ENCODE measurements at regions not wholly inside any gene's neighbourhood (a gene's known extent, or its start where the extent isn't known, plus 50 kb on each side); places are given as distances from the start of the nearest gene placed in this dataset.

DNA sequence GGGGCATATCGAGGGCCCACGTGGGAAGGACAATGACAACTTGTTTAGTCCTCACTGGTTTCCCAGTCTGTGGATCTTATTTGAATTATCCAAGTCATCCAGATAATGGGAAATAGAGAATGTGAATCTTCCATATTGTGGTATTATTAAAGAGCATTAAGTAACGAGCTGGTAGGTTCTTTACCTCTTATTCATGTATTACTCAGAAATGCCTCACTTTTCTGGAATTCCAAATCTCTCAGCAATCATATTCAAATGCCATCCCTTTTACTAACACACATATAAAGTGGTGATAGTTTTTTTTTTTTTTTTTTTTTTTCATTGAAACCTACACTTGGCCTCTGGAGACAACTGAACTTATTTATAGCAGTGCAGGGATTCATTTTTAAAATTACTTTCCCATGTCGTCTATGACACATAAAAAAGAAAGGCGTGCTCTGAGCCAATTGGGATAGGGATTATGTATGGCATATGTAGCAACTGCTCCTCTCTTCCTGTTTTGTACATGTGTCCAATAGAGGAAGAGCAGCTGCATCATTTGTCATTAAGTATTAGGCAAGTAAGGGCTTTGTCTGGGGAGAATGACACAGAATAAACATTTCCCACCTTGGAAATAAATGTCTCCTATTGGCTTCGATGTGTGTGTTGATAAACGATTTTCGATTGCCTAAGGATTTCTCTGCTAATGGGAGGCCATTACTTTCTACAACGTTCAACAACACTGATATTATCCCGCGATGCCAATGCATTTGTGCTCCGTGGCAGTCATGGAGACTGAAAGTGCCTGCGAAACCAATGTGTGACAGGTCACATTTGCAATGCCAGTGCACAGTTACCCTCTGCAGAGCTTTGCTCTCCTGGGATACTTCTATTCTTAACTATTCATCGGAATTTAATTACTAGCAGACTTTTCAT, 78.6 kb upstream of the IFNG-AS1 start:
- DNase-seq (ENCODE audit: low spot score) = peak; percentile 50

DNA sequence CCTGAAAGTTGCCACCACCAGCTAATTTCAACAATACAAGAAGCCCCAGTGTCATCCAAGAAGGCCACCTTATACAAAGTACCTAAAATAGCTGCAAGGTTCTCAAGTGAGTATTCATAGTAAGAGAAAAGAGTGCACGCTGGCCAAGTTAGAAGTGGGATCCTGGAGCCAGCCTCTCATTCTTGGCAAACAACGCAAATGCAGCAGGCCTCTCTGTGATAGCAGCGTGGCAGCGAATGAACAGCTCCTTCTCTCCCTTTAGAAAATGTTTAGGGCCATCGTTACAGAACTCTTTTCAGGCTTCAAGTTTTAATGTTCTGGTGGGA, 78.0 kb upstream of the IFNG-AS1 start:
- DNase-seq (ENCODE audit: low spot score) = no peak

DNA sequence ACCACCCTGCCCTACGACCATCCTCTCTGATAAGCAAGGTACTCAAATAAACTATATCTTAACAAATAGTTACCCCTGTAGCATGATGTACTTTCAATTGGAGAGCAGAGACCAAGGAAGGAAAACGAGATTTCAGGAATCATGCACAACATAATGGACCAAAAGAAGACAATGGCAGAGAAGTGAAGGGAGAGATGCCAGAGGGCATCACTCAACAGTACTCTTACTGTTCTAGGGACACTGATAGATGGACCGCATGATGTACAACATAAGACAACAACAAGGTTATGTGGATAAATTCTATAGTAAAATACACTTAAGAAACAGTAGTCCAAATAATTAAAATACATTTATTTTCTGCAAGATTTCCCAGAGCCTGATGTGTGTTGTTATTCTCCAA, 77.5 kb upstream of the IFNG-AS1 start:
- DNase-seq (ENCODE audit: low spot score) = no peak

DNA sequence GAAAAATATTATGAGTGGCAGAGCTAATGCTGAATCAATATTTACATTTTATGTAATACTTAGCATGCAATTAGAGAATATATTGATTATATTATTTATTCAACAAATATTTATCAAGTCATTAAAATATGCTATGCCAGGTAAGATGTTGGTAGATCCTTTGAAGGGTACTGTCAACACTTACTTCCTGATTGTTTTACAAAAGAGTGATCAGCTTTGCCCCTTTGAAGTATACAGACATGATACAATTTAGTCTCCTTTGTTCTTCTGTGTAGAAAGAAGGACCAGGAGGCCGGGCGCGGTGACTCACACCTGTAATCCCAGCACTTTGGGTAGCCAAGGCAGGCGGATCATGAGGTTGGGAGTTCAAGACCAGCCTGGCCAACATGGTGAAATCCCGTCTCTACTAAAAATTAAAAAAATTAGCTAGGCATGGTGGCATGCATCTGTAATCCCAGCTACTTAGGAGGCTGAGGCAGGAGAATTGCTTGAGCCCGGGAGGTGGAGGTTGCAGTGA, 73.9 kb upstream of the IFNG-AS1 start:
- DNase-seq (ENCODE audit: low spot score) = no peak

DNA sequence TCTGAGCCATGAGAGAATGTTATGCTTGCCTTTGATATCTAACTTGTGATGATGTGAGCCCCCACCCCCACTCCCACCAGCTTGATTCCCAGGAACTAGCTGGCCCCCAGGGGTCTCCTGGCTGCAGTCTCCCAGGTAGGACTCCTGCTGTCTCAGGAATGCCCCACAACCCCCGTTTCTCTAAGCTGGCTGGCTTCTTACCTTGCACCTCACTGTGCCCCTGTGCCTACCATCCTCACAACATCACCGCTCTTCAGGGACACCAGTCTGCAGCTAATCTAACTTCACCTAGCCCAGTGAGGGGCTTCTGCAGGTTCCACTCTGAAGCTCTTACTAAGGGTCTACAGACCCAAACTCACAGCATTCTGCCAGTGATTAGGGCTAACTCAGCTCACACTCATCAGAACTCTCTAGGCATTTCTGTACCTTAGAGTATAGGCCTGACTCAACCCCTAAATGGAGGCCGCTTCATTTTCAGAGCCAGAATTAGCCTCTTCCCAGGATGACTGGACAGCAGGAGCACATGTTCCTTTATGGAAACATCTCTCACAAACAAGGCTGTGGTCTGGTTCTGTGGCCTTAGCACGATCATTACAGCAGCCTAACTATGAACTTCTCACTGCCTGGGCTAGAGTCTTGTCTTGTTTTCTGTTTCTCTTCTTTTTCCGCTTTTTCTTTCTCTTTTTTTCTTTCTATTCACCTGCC, 72.8 kb upstream of the IFNG-AS1 start:
- DNase-seq (ENCODE audit: low spot score) = no peak

DNA sequence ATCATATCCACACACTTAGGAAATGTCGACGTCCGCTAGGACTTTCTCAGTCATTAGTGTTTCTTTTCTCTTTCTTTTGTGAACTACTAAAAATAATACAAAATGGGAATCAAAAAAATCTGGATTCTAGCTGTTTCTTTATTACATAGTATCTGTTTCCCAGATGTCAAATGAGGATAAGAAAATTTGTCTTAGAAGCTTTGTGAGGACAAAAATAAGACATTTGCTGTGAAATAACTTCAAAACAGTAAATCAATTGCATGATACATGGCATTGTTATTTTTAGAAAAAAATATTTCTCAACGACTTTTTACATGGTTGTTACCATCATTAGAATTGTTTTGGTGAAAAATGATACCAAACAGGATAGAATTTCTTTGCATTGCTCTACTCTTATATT, 71.4 kb upstream of the IFNG-AS1 start:
- DNase-seq (ENCODE audit: low spot score) = no peak

DNA sequence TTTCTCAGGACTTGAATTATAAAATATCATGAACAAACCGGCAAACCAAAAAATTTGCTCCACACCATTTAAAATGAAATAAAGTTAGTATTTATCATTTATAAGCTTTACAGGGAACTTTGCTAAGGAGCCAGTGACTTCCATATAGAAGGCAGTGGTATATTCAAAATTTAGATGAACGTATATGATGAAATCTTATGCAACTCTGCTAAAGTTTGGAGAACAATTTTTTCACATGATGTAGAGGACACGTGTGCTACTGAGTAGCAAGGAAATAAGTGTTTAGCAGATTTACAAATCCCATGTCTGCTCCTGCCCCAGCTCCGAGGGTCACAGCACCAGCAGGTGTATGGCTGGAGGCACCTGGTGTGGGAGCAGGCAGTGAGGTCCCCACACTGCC, 70.8 kb upstream of the IFNG-AS1 start:
- no peak for DNase-seq (ENCODE audit: low spot score)

DNA sequence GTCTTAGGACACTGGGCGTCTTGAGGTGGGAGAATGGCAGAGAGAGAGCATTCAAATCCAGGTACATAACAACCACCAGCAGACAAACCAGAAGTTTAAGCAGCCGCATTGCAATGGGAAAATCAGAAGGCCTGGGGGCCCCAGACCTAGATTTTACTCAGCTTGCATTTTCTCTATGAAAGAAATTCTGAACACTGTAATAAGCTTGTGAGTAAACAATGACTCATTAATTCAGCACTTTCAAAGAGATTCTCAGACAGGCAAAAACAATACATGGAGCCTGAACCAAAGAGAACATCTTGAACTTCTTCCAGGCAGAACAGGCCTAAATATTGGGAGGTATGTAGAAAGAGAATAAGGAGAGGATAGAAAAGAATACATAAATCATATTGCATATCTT, 69.8 kb upstream of the IFNG-AS1 start:
- no peak for DNase-seq (ENCODE audit: low spot score)

DNA sequence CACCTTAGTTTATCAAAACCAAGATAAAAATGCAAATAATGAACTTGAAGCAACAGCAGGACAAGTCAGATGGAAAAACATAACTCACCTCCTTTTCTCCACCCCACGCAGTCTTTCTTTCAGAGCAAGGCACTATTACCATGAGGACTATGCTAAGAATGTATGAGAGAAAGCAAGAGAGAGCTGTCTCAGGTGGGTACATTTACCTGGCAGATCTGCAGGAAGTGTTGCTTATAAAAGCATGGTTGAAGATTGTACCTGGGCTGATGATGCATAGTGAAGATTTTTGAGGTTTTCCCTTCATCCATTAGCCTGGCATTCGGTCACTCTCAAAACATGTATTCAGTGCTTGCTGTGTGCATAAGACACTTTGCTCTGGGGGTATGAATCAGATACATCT, 68.8 kb upstream of the IFNG-AS1 start:
- DNase-seq (ENCODE audit: low spot score) = no peak

DNA sequence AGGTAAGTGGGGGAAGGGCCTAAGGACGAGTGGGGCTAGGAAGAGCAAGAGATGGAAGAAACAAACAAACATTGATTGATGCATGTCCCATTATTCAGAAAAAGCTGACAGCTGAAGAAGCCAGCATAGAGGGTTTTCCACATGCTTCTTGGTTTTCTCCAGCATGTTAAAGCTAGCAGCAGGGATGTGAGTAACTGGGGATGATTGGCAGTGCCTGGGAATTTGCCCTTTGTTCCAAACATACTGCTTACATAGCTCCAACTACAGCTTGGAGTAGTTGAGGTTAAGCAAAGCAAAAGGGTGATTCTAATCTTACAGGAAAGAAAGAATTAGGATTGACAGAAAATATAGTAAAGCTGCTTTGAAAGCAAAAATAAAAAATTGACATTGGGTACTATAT, 68.0 kb upstream of the IFNG-AS1 start:
- DNase-seq (ENCODE audit: low spot score) = no peak

DNA sequence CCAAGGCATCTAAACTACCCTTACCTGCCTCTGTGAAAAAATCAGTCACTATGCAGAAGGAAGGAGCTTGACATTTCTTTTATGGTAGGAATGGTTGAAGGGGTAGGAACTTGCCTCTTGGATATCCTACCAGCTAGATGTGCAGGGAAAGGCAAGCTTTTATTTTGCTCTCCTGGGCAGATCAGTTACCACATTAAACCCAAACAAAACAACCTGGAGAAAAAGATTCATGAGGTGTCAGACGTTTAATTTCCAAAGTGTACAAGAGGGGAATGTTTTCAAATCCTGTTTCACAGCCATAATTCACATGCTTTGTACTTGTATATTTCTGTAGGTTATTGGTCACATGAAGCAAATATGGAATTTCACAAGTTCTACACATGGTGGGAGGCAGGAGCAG, 67.0 kb upstream of the IFNG-AS1 start:
- no peak for DNase-seq (ENCODE audit: low spot score)

DNA sequence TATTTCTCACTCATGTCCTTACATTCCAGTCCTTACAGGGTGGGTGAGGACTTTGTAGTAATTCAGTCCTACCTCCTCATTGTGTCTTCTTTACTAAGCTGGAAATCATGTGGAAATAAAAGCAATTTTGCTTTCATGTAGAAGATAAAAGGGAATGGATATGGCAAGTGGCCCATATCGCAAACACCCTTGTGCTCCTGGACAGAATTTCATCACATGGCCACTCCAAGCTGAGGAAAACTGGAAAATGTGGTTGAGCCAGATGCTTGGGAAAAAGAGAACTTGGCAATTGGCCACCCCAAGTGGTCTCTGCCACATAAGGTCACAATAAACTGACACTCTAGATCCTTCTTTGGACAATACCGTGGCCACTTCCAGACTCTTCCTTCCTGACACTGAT, 64.2 kb upstream of the IFNG-AS1 start:
- no peak for DNase-seq (ENCODE audit: low spot score)

DNA sequence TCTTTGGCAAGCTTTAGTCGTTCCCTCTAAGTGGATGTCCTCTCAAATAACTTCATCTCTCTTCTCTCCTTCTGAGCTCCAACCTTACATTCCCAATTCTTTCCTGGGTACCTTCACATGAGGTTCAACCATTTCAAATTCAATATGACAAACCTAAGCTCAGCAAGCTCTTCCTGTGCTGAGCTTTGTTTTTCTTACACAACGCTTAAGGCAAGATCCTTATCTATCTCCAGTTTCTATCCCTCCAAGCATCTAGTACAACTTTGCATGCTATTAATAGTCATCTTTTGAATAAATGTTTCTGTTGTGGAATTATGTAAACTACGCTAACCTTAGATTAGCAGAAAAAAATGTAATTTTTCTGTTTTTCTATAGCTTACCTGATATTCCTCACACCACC, 63.7 kb upstream of the IFNG-AS1 start:
- no peak for DNase-seq (ENCODE audit: low spot score)

DNA sequence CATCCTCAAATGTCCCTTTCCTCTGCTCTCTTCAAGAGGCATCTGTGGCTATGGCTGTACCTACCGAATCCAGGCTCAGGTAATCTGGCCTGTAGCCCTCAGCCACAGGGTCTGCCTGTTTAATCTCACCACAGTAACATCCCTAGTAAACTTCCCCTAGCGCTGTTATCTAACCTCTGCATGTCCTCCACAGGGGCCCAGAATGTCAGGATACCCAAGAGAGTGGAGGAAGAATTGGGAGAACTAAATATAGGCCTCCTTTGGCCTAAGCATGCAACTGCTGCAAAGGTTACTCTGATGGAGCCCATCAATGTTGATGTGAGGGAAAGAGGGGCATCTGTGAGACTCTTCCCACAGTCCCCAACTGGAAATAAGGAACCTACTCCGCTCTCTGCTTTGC, 63.2 kb upstream of the IFNG-AS1 start:
- no peak for DNase-seq (ENCODE audit: low spot score)

DNA sequence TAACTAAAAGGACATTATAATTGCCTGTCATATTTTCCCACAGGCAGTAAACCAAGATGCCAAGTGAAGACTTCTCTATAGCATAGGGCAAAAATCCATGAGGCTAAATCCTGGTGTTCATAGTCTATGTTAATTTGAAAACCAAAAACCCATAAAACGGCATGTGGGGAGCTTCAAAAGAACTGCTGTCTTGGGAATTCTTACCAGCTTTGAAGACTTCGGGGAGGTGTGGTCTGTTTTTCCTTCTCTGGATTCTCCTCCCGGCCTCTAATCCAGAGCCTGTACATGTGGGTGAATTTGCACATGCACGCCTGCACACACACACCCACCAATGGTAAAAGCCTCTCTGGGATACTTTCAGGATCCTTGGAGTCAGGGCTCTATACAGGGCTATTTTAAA, 61.9 kb upstream of the IFNG-AS1 start:
- DNase-seq (ENCODE audit: low spot score) = no peak

DNA sequence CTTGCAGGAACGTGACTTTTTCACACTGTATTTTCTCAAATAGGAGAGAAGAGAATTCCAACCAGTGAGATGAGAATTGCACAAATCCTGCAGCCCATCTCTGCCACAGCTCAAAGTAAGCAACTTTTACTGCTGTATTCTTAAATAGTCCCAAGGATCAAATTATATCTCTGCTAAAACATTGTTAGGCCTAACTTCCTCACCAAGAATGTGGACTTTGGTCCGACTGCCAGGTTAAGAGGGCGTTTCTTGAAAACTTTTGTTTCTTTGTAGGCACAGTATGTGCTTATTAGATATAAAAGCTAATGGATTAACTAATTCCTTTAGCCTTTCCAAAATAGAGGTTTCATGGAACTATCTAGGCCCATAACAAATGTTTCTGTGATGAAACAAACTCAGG, 61.4 kb upstream of the IFNG-AS1 start:
- DNase-seq (ENCODE audit: low spot score) = no peak

DNA sequence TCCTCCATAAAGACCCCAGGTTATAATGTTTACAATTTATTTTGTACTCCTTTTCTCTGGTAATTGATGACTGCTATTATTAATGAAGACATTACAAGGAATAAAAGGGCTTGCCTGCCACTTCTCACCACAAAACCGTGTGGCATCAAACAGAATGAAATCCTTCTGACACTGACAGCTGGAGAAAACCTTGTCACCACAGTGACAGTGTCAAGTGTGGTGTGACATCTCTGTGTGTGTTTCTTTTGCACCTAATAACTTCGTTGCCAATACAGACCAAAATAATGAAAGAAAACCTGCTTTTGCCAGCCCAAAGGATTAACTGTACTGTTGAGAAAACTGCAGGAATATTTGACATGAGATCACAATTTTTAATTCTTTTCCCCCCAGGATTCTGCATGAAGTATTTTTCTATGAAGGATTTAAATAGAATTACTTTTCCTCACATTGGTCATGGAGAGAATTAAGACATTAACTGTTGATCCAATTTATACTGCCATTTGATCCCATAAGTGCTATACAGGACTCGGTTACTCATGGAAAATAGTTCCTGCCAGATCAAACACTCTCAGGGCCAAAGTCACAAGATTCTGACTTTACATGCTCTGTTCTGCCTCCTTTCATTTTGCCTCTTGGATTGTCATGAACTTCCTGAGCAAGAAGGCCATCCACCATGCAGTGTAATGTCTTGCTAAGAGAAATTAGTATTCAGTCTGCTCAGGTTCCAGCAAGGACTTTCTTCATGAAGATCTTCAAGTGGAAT, 60.4 kb upstream of the IFNG-AS1 start:
- DNase-seq (ENCODE audit: low spot score) = no peak

DNA sequence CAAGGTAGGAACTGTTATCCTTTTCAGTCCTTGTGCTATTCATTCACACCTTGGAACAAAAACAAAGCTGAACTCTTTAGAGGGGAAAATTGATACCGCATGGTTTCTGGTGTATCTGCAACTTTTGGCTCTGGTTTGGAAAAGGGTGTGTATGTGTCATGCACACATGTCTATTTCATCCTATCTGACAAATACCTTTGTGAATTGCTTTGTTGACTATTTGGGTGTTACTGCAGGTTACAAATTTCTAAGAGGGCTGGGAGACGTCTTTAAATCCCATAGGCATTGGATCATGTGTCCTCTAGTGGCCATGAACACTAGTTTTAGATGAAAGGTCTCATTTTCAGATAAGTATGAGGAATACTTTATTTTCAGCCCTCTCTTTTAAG, 59.9 kb upstream of the IFNG-AS1 start:
- no peak for DNase-seq (ENCODE audit: low spot score)

DNA sequence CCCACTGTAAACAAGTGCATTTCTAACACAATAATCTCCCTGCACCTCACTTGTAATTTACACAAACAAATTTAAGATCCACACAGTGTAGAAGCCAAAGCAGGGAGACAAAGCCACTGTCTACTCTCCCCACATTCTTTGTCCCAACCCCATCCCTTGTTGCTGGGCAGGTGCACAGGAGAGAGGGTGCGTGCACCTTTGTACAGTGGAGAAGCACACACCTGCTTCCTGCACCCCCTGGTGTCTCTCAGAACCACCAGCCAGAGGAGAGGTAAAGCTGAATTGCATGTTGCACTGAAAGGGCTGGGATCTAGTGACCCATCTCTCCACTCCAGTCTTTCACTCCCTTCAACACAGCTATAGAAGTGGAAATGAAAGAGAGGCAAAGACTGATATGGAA, 51.4 kb upstream of the IFNG-AS1 start:
- no peak for DNase-seq (ENCODE audit: low spot score)
